K562 (cell line): ENCODE measurements at regions not wholly inside any gene's neighbourhood (a gene's known extent, or its start where the extent isn't known, plus 50 kb on each side); places are given as distances from the start of the nearest gene placed in this dataset.
"Not testable (repeated sequence)": the region's sequence is repeated elsewhere in the genome, so short reads cannot be mapped to it uniquely, and the experiment has no call there.

Experiments
- ATAC-seq: fragments of 200-7000 bp; cut with Tn5 transposase; 3 replicates; pipeline ENCODE4 v1.9.1; 2020; ENCODE audit warnings: moderate library complexity
- BruUV-seq: library from RNA; stranded (reverse); fragments of 400-500 nt; replicated peaks from 2 replicates; lab custom pipeline; 2021; lab: Mats Ljungman, UMichigan
- CTCF ChIA-PET: fragments of 300-600 bp; formaldehyde crosslinking; extraction: SDS; loops from one replicate; lab custom pipeline; 2021; ENCODE audit warnings: low intra/inter-chr PET ratio; lab: Yijun Ruan, JAX
- POLR2A ChIA-PET: fragments of 300-600, 350-650 bp; sonication (Branson Sonifier 250); formaldehyde crosslinking; extraction: SDS; loops from one replicate; lab custom pipeline; 2021; ENCODE audit warnings: antibody characterized with exemption, inconsistent platforms; lab: Yijun Ruan, JAX
- DNase-seq, 4 experiments: peaks; one replicate each; pipeline versions ENCODE4 v3.0.0 to v3.0.0-alpha.2; 2011 to 2018; ENCODE audit warnings: low spot score in 3 of 4, mixed read lengths in 3 of 4; ENCODE audit errors: extremely low read depth in 1 of 4
- FAIRE-seq: peaks from 2 replicates; lab custom pipeline; 2011; peaks lifted over from hg19 to GRCh38; lab: Jason Lieb, UNC
- H2AFZ ChIP-seq: 2 replicates; pipeline ENCODE4 v1.6.0; 2011; ENCODE audit warnings: low read depth, low read length, control low read depth, inconsistent platforms
- H3K27ac ChIP-seq: fragments of 200-600 bp; 3 replicates; pipeline ENCODE4 v1.8.0; 2011; ENCODE audit warnings: low read depth, mild to moderate bottlenecking, control low read depth, inconsistent platforms, low read length, moderate library complexity, mixed read lengths; ENCODE audit errors: extremely low read depth
- H3K27me3 ChIP-seq, 2 experiments: fragments of 300-600 bp in 1 of 2; 2 replicates in 1 of 2; 3 replicates in 1 of 2; pipeline versions ENCODE4 v1.6.0 to v1.8.0; 2011; ENCODE audit warnings: inconsistent platforms in 2 of 2, low read length in 2 of 2, mild to moderate bottlenecking in 1 of 2, mixed read lengths in 1 of 2, moderate library complexity in 1 of 2; ENCODE audit not compliant: control insufficient read depth in 2 of 2, insufficient read depth in 2 of 2
- H3K36me3 ChIP-seq: fragments of 300-600 bp; 3 replicates; pipeline ENCODE4 v1.8.0; 2011; ENCODE audit warnings: mild to moderate bottlenecking, low read length, inconsistent platforms; ENCODE audit not compliant: control insufficient read depth, insufficient read depth
- H3K4me1 ChIP-seq, 2 experiments: fragments of 200-600 bp in 1 of 2; replicated peaks in 1 of 2; 2 replicates in 1 of 2; 3 replicates in 1 of 2; pipeline versions ENCODE4 v1.5.1 to v1.8.0; 2011; ENCODE audit warnings: inconsistent platforms in 2 of 2, low read length in 2 of 2, mild to moderate bottlenecking in 1 of 2, mixed read lengths in 1 of 2, moderate library complexity in 1 of 2; ENCODE audit not compliant: control insufficient read depth in 2 of 2, insufficient read depth in 2 of 2
- H3K4me2 ChIP-seq: 2 replicates; pipeline ENCODE4 v1.6.1; 2011; ENCODE audit warnings: low read length, control low read depth, inconsistent platforms, mixed read lengths; ENCODE audit not compliant: insufficient read depth
- H3K4me3 ChIP-seq: fragments of 200-600 bp; sonication (generic), shearing (Covaris generic); 2 replicates; pipeline ENCODE4 v1.5.1; 2016; ENCODE audit warnings: control low read depth, inconsistent platforms
- H3K79me2 ChIP-seq: fragments of 200-600 bp; 3 replicates; pipeline ENCODE4 v1.8.0; 2011; ENCODE audit warnings: low read length, inconsistent platforms; ENCODE audit not compliant: control insufficient read depth, insufficient read depth
- H3K9ac ChIP-seq, 2 experiments: 2 replicates each; pipeline versions ENCODE4 v1.6.0 to v1.6.1; 2011; ENCODE audit warnings: low read depth in 2 of 2, low read length in 2 of 2, control low read depth in 1 of 2, inconsistent platforms in 1 of 2, mild to moderate bottlenecking in 1 of 2, mixed read lengths in 1 of 2; ENCODE audit not compliant: insufficient read depth in 1 of 2
- H3K9me1 ChIP-seq: one replicate; pipeline ENCODE4 v1.6.0; 2011; ENCODE audit warnings: inconsistent platforms, mild to moderate bottlenecking, low read length, moderate library complexity; ENCODE audit not compliant: control insufficient read depth, insufficient read depth
- H3K9me3 ChIP-seq: replicated peaks from 2 replicates; pipeline ENCODE4 v1.5.1; 2011; ENCODE audit warnings: low read depth, low read length, inconsistent platforms; ENCODE audit not compliant: control insufficient read depth, insufficient read depth
- H4K20me1 ChIP-seq: replicated peaks from 2 replicates; pipeline ENCODE4 v1.6.1; 2011; ENCODE audit warnings: low read length, inconsistent platforms, mixed read lengths; ENCODE audit not compliant: control insufficient read depth, insufficient read depth
- ATF4 ChIP-seq: fragments of 450-650 bp; formaldehyde crosslinking; IDR thresholded peaks from 2 replicates; pipeline ENCODE4 v1.4.0; 2022; ENCODE audit warnings: mild to moderate bottlenecking, moderate library complexity
- RNF219 ChIP-seq: fragments of 250-450 bp; sonication (Bioruptor Pico); IDR thresholded peaks from 2 replicates; pipeline ENCODE4 v1.5.0; 2022; ENCODE audit warnings: mild to moderate bottlenecking
- RUNX1 ChIP-seq: sonication (generic); IDR thresholded peaks from 2 replicates; pipeline ENCODE4 v1.6.1; 2016; ENCODE audit warnings: antibody characterized with exemption, low read depth
- THAP12 ChIP-seq: fragments of 250-450 bp; sonication (Bioruptor Pico); IDR thresholded peaks from 2 replicates; pipeline ENCODE4 v1.9.0; 2021; ENCODE audit warnings: mild to moderate bottlenecking, inconsistent platforms
- ZNF778 ChIP-seq: fragments of 450-650 bp; formaldehyde crosslinking; IDR thresholded peaks from 2 replicates; pipeline ENCODE4 v1.4.0; 2020; ENCODE audit warnings: mild to moderate bottlenecking, moderate library complexity
- WGBS: fragments of 100-300 bp; shearing (Covaris generic); methylation state at CpG from one replicate; pipeline ENCODE4 v1.1.6; 2016; ENCODE audit warnings: low coverage, mixed read lengths; ENCODE audit not compliant: insufficient coverage; ENCODE audit errors: missing lambda C conversion rate; 5-methylcytosine and 5-hydroxymethylcytosine counted together
- in situ Hi-C: fragments of 300-500 bp; cut with MboI; formaldehyde crosslinking; loops from 4 replicates; pipeline ENCODE4 v1.15.0; 2018; ENCODE audit warnings: inconsistent platforms, mixed read lengths
- intact Hi-C: fragments of 100-400 bp; cut with micrococcal nuclease; formaldehyde crosslinking; loops from 2 replicates; pipeline ENCODE4 v1.14.2; 2022
- TF ChIP-seq, protein P1 (sequence below): IDR thresholded peaks from 2 replicates; pipeline ENCODE4 v1.6.1; 2016; ENCODE audit warnings: missing genetic modification characterization, missing compliant biosample characterization

GRCh38 chr7:13130906-13131305 is 443.5 kb downstream of the ARL4A start:
- not testable (repeated sequence) for H3K4me2 ChIP-seq

GRCh38 chr7:13132314-13132713 is 444.9 kb downstream of the ARL4A start:
- Histone ChIP-seq H3K4me2 (no peak overlapping the region), H3K27me3 (no peaks in the 10 kb centered on the region), H3K9me3 (no peaks in the 10 kb centered on the region), H3K79me2 (no peaks in the 10 kb centered on the region), H3K4me1 (no peaks in the 10 kb centered on the region), H3K27ac (no peak overlapping the region), H3K36me3 (no peaks in the 10 kb centered on the region), H3K9ac (no peak overlapping the region), H4K20me1 (no peaks in the 10 kb centered on the region), H3K9me1 (no peaks in the 10 kb centered on the region), H3K4me3 (no peak overlapping the region), H2AFZ (no peak overlapping the region)
- BruUV-seq: no TSS peak
- no peak for FAIRE-seq
- ATAC-seq: peak; percentile 72
- POLR2A ChIA-PET: no interaction called here
- CTCF ChIA-PET: interaction anchor here (0.7 kb wide), 1 partner anchor 148 kb away, joined by 3 read pairs; no protein-coding TSS in a partner anchor
- DNase-seq: no peak
- intact Hi-C loops: no loop called here
- in situ Hi-C loops: no loop called here
- TF ChIP-seq ATF4: 0 out of 2 replicates have a peak, but pooled peaks have one; percentile 26
- no peak for TF ChIP-seq RNF219 (CRISPR knock-in tag)
- TF ChIP-seq RUNX1: no peak
- no peak for TF ChIP-seq ZNF778 (CRISPR knock-in tag)
- TF ChIP-seq THAP12 (CRISPR knock-in tag): no peak

More at GRCh38 chr7:13130906-13131305, 443.5 kb downstream of the ARL4A start:
- TF ChIP-seq, protein P1, sequence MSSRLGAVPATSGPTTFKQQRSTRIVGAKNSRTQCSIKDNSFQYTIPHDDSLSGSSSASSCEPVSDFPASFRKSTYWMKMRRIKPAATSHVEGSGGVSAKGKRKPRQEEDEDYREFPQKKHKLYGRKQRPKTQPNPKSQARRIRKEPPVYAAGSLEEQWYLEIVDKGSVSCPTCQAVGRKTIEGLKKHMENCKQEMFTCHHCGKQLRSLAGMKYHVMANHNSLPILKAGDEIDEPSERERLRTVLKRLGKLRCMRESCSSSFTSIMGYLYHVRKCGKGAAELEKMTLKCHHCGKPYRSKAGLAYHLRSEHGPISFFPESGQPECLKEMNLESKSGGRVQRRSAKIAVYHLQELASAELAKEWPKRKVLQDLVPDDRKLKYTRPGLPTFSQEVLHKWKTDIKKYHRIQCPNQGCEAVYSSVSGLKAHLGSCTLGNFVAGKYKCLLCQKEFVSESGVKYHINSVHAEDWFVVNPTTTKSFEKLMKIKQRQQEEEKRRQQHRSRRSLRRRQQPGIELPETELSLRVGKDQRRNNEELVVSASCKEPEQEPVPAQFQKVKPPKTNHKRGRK (tag): 0 out of 2 replicates have a peak, but pooled peaks have one; percentile 51
- H3K9me3 ChIP-seq, H3K4me1 ChIP-seq, BruUV-seq, H3K79me2 ChIP-seq, H3K9me1 ChIP-seq, H3K27ac ChIP-seq, in situ Hi-C loops, ATAC-seq, H3K36me3 ChIP-seq, POLR2A ChIA-PET, H4K20me1 ChIP-seq, H3K27me3 ChIP-seq, H3K4me3 ChIP-seq, H2AFZ ChIP-seq, H3K9ac ChIP-seq, CTCF ChIA-PET, FAIRE-seq, intact Hi-C loops, DNase-seq: not testable (repeated sequence)
- 25% methylated on average over 2 of the region's 3 CpGs for WGBS
